Caco-2 (cell line): ENCODE measurements at regions not wholly inside any gene's neighbourhood (a gene's known extent, or its start where the extent isn't known, plus 50 kb on each side); places are given as distances from the start of the nearest gene placed in this dataset.

Source experiments
- BruUV-seq: library from RNA; stranded (reverse); fragments of 400-500 nt; replicated peaks from 2 replicates; lab custom pipeline; 2021; lab: Mats Ljungman, UMichigan
- CTCF ChIA-PET: fragments of 300-600 bp; sonication (Branson Sonifier 250); formaldehyde crosslinking; loops from one replicate; lab custom pipeline; 2022; ENCODE audit warnings: antibody characterized with exemption; lab: Charles Lee
- POLR2A ChIA-PET: fragments of 300-600 bp; sonication (Branson Sonifier 250); formaldehyde crosslinking; loops from one replicate; lab custom pipeline; 2022; ENCODE audit warnings: antibody characterized with exemption; lab: Charles Lee
- DNase-seq, 2 experiments: peaks; one replicate each; pipeline versions ENCODE4 v3.0.0 to v3.0.0-alpha.2; 2020 to 2022
- H3K27me3 ChIP-seq: replicated peaks from 2 replicates; pipeline ENCODE4 v1.6.0; 2011; ENCODE audit warnings: low read length; ENCODE audit not compliant: control insufficient read depth, insufficient read depth
- H3K36me3 ChIP-seq: 2 replicates; pipeline ENCODE4 v1.5.1; 2011; ENCODE audit warnings: low read length; ENCODE audit not compliant: control insufficient read depth, insufficient read depth
- H3K4me1 ChIP-seq: fragments of 250-450 bp; sonication (Bioruptor Pico); 2 replicates; pipeline ENCODE4 v1.5.1; 2020; ENCODE audit warnings: mild to moderate bottlenecking
- H3K4me3 ChIP-seq: 2 replicates; pipeline ENCODE4 v1.5.1; 2011; ENCODE audit warnings: low read depth, mild to moderate bottlenecking, control low read depth, low read length
- H3K9me3 ChIP-seq: fragments of 250-450 bp; sonication (Bioruptor Pico); 2 replicates; pipeline ENCODE4 v1.5.1; 2020; ENCODE audit warnings: mild to moderate bottlenecking, moderate library complexity
- H3K27ac Mint-ChIP-seq: one replicate; pipeline ENCODE4 v1.8.0; 2022; ENCODE audit warnings: mixed read lengths; ENCODE audit not compliant: unreplicated experiment
- H3K27me3 Mint-ChIP-seq: one replicate; pipeline ENCODE4 v1.8.0; 2022; ENCODE audit warnings: mixed read lengths; ENCODE audit not compliant: insufficient read depth, unreplicated experiment
- H3K36me3 Mint-ChIP-seq: one replicate; pipeline ENCODE4 v1.8.0; 2022; ENCODE audit warnings: mild to moderate bottlenecking, mixed read lengths; ENCODE audit not compliant: insufficient read depth, unreplicated experiment
- H3K4me1 Mint-ChIP-seq: one replicate; pipeline ENCODE4 v1.8.0; 2022; ENCODE audit warnings: low read depth, mixed read lengths; ENCODE audit not compliant: unreplicated experiment
- H3K4me3 Mint-ChIP-seq: one replicate; pipeline ENCODE4 v1.8.0; 2022; ENCODE audit warnings: mild to moderate bottlenecking, moderate library complexity, mixed read lengths; ENCODE audit not compliant: unreplicated experiment
- H3K9me3 Mint-ChIP-seq: one replicate; pipeline ENCODE4 v1.8.0; 2022; ENCODE audit warnings: mixed read lengths; ENCODE audit not compliant: unreplicated experiment
- CTCF ChIP-seq, 2 experiments: fragments of 200-600 bp in 1 of 2; IDR thresholded peaks; 1 replicate in 1 of 2; 2 replicates in 1 of 2; pipeline versions ENCODE4 v1.5.1 to v1.8.0; 2011 to 2022; ENCODE audit warnings: antibody characterized with exemption in 1 of 2, control low read depth in 1 of 2, inconsistent platforms in 1 of 2, low read depth in 1 of 2, low read length in 1 of 2, mild to moderate bottlenecking in 1 of 2, moderate library complexity in 1 of 2; ENCODE audit not compliant: insufficient read depth in 1 of 2, severe bottlenecking in 1 of 2, unreplicated experiment in 1 of 2
- intact Hi-C: fragments of 100-400 bp; cut with micrococcal nuclease; formaldehyde crosslinking; loops from one replicate; pipeline ENCODE4 v1.10.0; 2022; ENCODE audit not compliant: unreplicated experiment

- Histone ChIP-seq H3K27me3 (no peaks in the 10 kb centered on the region), H3K9me3 (no peaks in the 10 kb centered on the region), H3K36me3 (no peaks in the 10 kb centered on the region), H3K4me1 (peaks cover 4% of the 10 kb centered on the region; the same call in 1 of the 2 replicates), H3K4me3 (peak overlapping the region; percentile 18)
- DNase-seq = no peak
- Mint-ChIP-seq H3K27ac (no peak overlapping the region), H3K4me3 (peak overlapping the region; percentile 78), H3K4me1 (peaks cover 15% of the 10 kb centered on the region), H3K36me3 (peaks cover 9% of the 10 kb centered on the region), H3K9me3 (no peaks in the 10 kb centered on the region), H3K27me3 (peaks cover 5% of the 10 kb centered on the region)
- intact Hi-C loops = no loop called here
- no peak for TF ChIP-seq CTCF (IDR thresholded peaks at IDR 0.05; ENCODE audit: insufficient read depth in 1 of 2, low read depth in 1 of 2, low read length in 1 of 2, severe bottlenecking in 1 of 2, unreplicated experiment in 1 of 2)
- POLR2A ChIA-PET = no interaction called here
- CTCF ChIA-PET = interaction anchor here (0.6 kb wide), 1 partner anchor 100 kb away, joined by 3 read pairs; no protein-coding TSS in a partner anchor
- BruUV-seq = no TSS peak
Observed at GRCh38 chr6:28748192-28748591, 175.6 kb downstream of the TRIM27 start.

DNA sequence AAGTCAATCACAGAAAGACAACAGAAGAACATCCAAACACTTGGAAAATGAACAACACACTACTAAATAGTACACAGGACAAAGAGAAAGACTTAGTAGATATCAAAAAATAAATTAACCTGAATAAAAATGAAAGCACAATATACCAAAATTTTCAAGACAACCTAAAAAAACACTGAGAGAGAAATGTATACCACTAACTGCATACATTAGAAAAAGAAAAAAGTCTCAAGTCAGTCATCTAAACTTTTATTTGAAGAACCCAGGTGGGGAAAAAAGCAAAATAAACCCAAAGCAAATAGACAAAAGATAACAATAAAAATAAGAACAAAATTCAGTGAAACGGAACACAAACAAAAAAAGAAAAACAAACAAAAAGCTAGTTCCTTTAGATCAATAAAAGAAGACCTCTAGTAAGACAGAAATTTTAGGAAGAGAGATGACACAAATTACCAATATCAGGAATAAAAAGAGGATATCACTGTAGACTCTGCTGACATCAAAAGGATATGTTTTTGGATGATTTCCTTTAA, 172.8 kb downstream of the TRIM27 start:
- CTCF ChIA-PET = no interaction called here
- no peak for TF ChIP-seq CTCF (IDR thresholded peaks at IDR 0.05; ENCODE audit: insufficient read depth in 1 of 2, low read depth in 1 of 2, low read length in 1 of 2, severe bottlenecking in 1 of 2, unreplicated experiment in 1 of 2)
- Histone ChIP-seq H3K36me3 (no peaks in the 10 kb centered on the region), H3K4me3 (no peak overlapping the region), H3K4me1 (peaks cover 4% of the 10 kb centered on the region; the same call in 1 of the 2 replicates), H3K27me3 (no peaks in the 10 kb centered on the region), H3K9me3 (no peaks in the 10 kb centered on the region)
- Mint-ChIP-seq H3K4me3 (no peak overlapping the region), H3K27me3 (no peaks in the 10 kb centered on the region), H3K4me1 (peaks cover 23% of the 10 kb centered on the region), H3K9me3 (no peaks in the 10 kb centered on the region), H3K27ac (no peak overlapping the region), H3K36me3 (peaks cover 9% of the 10 kb centered on the region)
- POLR2A ChIA-PET = no interaction called here
- DNase-seq = no peak
- intact Hi-C loops = no loop called here
- BruUV-seq = no TSS peak

- ChIA-PET CTCF (no interaction called here), POLR2A (interaction anchor here (0.7 kb wide), 1 partner anchor 23 kb away, joined by 3 read pairs; no protein-coding TSS in a partner anchor)
- no peak overlapping the region for H3K4me3 ChIP-seq
- Mint-ChIP-seq H3K9me3 (no peaks in the 10 kb centered on the region), H3K4me3 (no peak overlapping the region), H3K4me1 (peaks cover 23% of the 10 kb centered on the region), H3K36me3 (peaks cover 9% of the 10 kb centered on the region), H3K27ac (no peak overlapping the region), H3K27me3 (no peaks in the 10 kb centered on the region)
- BruUV-seq = no TSS peak
- DNase-seq = no peak
- H3K4me1 ChIP-seq = peaks cover 4% of the 10 kb centered on the region; the same call in 1 of the 2 replicates
- no peaks in the 10 kb centered on the region for H3K36me3 ChIP-seq
- intact Hi-C loops = no loop called here
- no peaks in the 10 kb centered on the region for H3K27me3 ChIP-seq
- no peak for TF ChIP-seq CTCF (IDR thresholded peaks at IDR 0.05; ENCODE audit: insufficient read depth in 1 of 2, low read depth in 1 of 2, low read length in 1 of 2, severe bottlenecking in 1 of 2, unreplicated experiment in 1 of 2)
- H3K9me3 ChIP-seq = no peaks in the 10 kb centered on the region
Observed at GRCh38 chr6:28751514-28751913, 172.3 kb downstream of the TRIM27 start.
